Smooth muscle cell (in vitro differentiated cells): ENCODE measurements at regions not wholly inside any gene's neighbourhood (a gene's known extent, or its start where the extent isn't known, plus 50 kb on each side); places are given as distances from the start of the nearest gene placed in this dataset.

Source experiments
- DNase-seq: peaks from one replicate; lab custom pipeline; 2025; ENCODE audit not compliant: unreplicated experiment; lab: John Stamatoyannopoulos, UW
- H2AFZ ChIP-seq: fragments of 200-600 bp; sonication (generic); 2 replicates; pipeline ENCODE4 v1.6.0; 2016; ENCODE audit warnings: antibody characterized with exemption, low read depth, mild to moderate bottlenecking
- H3F3A ChIP-seq: fragments of 200-600 bp; sonication (generic); 2 replicates; pipeline ENCODE4 v1.6.0; 2017; ENCODE audit warnings: antibody characterized with exemption, low read depth
- H3K27ac ChIP-seq: fragments of 200-600 bp; sonication (generic); 2 replicates; pipeline ENCODE4 v1.5.1; 2016; ENCODE audit warnings: low read depth, mild to moderate bottlenecking
- H3K27me3 ChIP-seq: fragments of 200-600 bp; sonication (generic); 2 replicates; pipeline ENCODE4 v1.6.1; 2016; ENCODE audit warnings: low read depth, mild to moderate bottlenecking
- H3K36me3 ChIP-seq: fragments of 200-600 bp; sonication (generic); 2 replicates; pipeline ENCODE4 v1.5.1; 2016; ENCODE audit warnings: low read depth
- H3K4me1 ChIP-seq: fragments of 200-600 bp; sonication (generic); 2 replicates; pipeline ENCODE4 v1.5.1; 2016; ENCODE audit warnings: low read depth
- H3K4me2 ChIP-seq: fragments of 200-600 bp; sonication (generic); 2 replicates; pipeline ENCODE4 v1.6.0; 2016; ENCODE audit warnings: mild to moderate bottlenecking
- H3K4me3 ChIP-seq: fragments of 200-600 bp; sonication (generic); 2 replicates; pipeline ENCODE4 v1.5.1; 2016; ENCODE audit warnings: mild to moderate bottlenecking
- H3K79me2 ChIP-seq: fragments of 200-600 bp; sonication (generic); 2 replicates; pipeline ENCODE4 v1.6.0; 2016; ENCODE audit warnings: low read depth, mild to moderate bottlenecking
- H3K9ac ChIP-seq: fragments of 200-600 bp; sonication (generic); 2 replicates; pipeline ENCODE4 v1.6.0; 2016; ENCODE audit warnings: low read depth
- H3K9me3 ChIP-seq: fragments of 200-600 bp; sonication (generic); replicated peaks from 2 replicates; pipeline ENCODE4 v1.5.1; 2016; ENCODE audit warnings: low read depth
- H4K20me1 ChIP-seq: fragments of 200-600 bp; sonication (generic); 2 replicates; pipeline ENCODE4 v1.6.0; 2016; ENCODE audit warnings: low read depth
- CTCF ChIP-seq: fragments of 200-600 bp; sonication (generic); IDR thresholded peaks from 2 replicates; pipeline ENCODE4 v1.5.1; 2017; ENCODE audit warnings: borderline replicate concordance, mild to moderate bottlenecking, antibody characterized with exemption; ENCODE audit not compliant: insufficient read depth, poor library complexity, severe bottlenecking
- WGBS: methylation state at CpG from one replicate; pipeline ENCODE4 v1.1.7; 2016; ENCODE audit warnings: low lambda C conversion rate; 5-methylcytosine and 5-hydroxymethylcytosine counted together

- H3K27me3 ChIP-seq: no peaks in the 10 kb centered on the region
- no peaks in the 10 kb centered on the region for H4K20me1 ChIP-seq
- H3K9me3 ChIP-seq: no peaks in the 10 kb centered on the region
- H3K4me3 ChIP-seq: no peak overlapping the region
- no peak overlapping the region for H3K9ac ChIP-seq
- no peak for TF ChIP-seq CTCF
- 41% methylated on average over 1 of the region's 1 CpG for WGBS
- H3K79me2 ChIP-seq: no peaks in the 10 kb centered on the region
- no peak overlapping the region for H3K27ac ChIP-seq
- no peak overlapping the region for H3K4me2 ChIP-seq
- H2AFZ ChIP-seq: no peak overlapping the region
- peaks cover 9% of the 10 kb centered on the region for H3K4me1 ChIP-seq
- H3K36me3 ChIP-seq: no peaks in the 10 kb centered on the region
- DNase-seq: no peak
- no peaks in the 10 kb centered on the region for H3F3A ChIP-seq
Observed at GRCh38 chr2:220783671-220784070, 788.4 kb downstream of the EPHA4 start.

- no peaks in the 10 kb centered on the region for H3K27me3 ChIP-seq
- H3K4me3 ChIP-seq: no peak overlapping the region
- no peaks in the 10 kb centered on the region for H3K79me2 ChIP-seq
- H3K36me3 ChIP-seq: no peaks in the 10 kb centered on the region
- no peak for TF ChIP-seq CTCF
- H3K9me3 ChIP-seq: no peaks in the 10 kb centered on the region
- WGBS: 84% methylated on average over 4 of the region's 4 CpGs
- peak overlapping the region; percentile 45 for H3K27ac ChIP-seq
- peaks cover 9% of the 10 kb centered on the region for H3K4me1 ChIP-seq
- no peaks in the 10 kb centered on the region for H3F3A ChIP-seq
- no peak overlapping the region for H3K9ac ChIP-seq
- H3K4me2 ChIP-seq: no peak overlapping the region
- DNase-seq: no peak
- no peak overlapping the region for H2AFZ ChIP-seq
- H4K20me1 ChIP-seq: no peaks in the 10 kb centered on the region
Observed at GRCh38 chr2:220785178-220785577, 786.9 kb downstream of the EPHA4 start.

- 78% methylated on average over 5 of the region's 5 CpGs for WGBS
- no peaks in the 10 kb centered on the region for H3K27me3 ChIP-seq
- H3K27ac ChIP-seq: no peak overlapping the region
- H3K36me3 ChIP-seq: no peaks in the 10 kb centered on the region
- no peak for TF ChIP-seq CTCF
- DNase-seq: no peak
- H3K9ac ChIP-seq: no peak overlapping the region
- no peaks in the 10 kb centered on the region for H4K20me1 ChIP-seq
- no peaks in the 10 kb centered on the region for H3K9me3 ChIP-seq
- no peak overlapping the region for H2AFZ ChIP-seq
- H3K79me2 ChIP-seq: no peaks in the 10 kb centered on the region
- peaks cover 9% of the 10 kb centered on the region for H3K4me1 ChIP-seq
- H3K4me2 ChIP-seq: no peak overlapping the region
- no peaks in the 10 kb centered on the region for H3F3A ChIP-seq
- H3K4me3 ChIP-seq: no peak overlapping the region
Observed at GRCh38 chr2:220786216-220786615, 785.9 kb downstream of the EPHA4 start.

GRCh38 chr2:220787251-220787650 is 784.9 kb downstream of the EPHA4 start:
- Histone ChIP-seq H3K9ac (no peak overlapping the region), H3K36me3 (no peaks in the 10 kb centered on the region), H3K9me3 (no peaks in the 10 kb centered on the region), H3F3A (no peaks in the 10 kb centered on the region), H3K79me2 (no peaks in the 10 kb centered on the region), H2AFZ (no peak overlapping the region), H3K4me3 (no peak overlapping the region), H3K27ac (no peak overlapping the region), H3K27me3 (no peaks in the 10 kb centered on the region), H3K4me2 (no peak overlapping the region), H4K20me1 (no peaks in the 10 kb centered on the region), H3K4me1 (peaks cover 9% of the 10 kb centered on the region)
- no peak for DNase-seq
- no peak for TF ChIP-seq CTCF
